ENCODE measurements at regions not wholly inside any gene's neighbourhood (a gene's known extent, or its start where the extent isn't known, plus 50 kb on each side); places are given as distances from the start of the nearest gene placed in this dataset.

DNA sequence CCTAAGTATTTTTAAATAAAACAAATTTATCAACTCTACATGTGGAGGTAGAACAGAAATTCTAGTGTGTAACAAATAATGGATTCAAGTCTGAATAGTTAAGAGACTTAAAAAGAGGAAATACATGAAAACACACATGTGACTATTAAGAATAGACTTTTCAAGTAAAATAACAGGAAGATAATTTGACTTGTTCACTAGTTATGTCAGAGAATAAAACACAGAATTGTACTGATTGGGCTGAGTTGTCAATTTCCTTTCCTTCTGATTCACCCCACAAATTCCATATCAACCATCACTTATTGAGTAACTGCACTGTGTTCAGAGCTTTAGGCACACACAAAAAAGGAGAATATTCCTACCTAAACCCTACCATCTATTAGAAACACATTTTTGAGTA is 557.2 kb downstream of the TUSC7 start:
- DNase-seq, result no peak

GRCh38 chr3:117268318-117268717 is 558.7 kb downstream of the TUSC7 start:
- no peak for DNase-seq

GRCh38 chr3:117272274-117272673 is 562.7 kb downstream of the TUSC7 start:
- no peak for DNase-seq

GRCh38 chr3:117272876-117273523 is 563.4 kb downstream of the TUSC7 start:
- DNase-seq, result no peak

GRCh38 chr3:117277816-117278215 is 568.2 kb downstream of the TUSC7 start:
- DNase-seq, result no peak

DNA sequence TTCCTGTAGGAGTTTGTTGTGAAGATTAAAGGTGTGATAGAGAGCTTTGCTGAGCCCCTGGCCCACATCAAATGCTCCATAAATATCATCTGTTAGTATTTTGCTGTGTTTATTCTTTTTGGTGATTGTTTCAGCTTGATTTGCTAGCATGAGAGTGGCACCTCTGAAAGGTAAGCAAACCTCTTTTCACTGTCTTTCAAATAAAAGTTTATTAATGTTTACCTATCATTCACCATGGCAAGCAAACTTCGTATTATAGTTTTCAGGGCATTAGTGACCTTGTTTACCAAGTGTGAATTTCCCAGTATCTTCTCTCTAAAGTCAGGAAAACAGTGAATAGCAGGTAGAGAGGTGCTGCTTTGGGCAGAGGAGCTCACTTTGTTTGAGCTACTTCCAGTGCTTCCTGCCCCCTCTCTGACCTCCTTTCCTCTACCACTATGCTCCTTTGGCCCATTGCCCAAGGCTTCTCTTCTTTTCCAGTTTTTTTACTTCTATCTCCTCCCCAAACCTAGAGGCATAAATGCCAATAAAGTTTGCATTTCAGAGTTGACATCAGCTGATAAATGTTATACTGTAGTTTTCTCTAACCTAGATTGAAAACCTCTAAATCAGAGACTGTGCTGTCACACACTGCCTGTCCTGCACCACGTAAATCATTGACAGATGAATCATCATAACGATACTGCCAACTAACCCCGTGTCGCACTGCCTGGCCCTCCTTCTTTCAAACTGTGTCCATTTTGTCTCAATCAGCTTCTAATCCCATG is 569.0 kb downstream of the TUSC7 start:
- DNase-seq, result no peak

GRCh38 chr3:117281371-117281770 is 571.8 kb downstream of the TUSC7 start:
- DNase-seq, result no peak

GRCh38 chr3:117282566-117282965 is 573.0 kb downstream of the TUSC7 start:
- no peak for DNase-seq

GRCh38 chr3:117285737-117286136 is 576.2 kb downstream of the TUSC7 start:
- DNase-seq, result no peak

DNA sequence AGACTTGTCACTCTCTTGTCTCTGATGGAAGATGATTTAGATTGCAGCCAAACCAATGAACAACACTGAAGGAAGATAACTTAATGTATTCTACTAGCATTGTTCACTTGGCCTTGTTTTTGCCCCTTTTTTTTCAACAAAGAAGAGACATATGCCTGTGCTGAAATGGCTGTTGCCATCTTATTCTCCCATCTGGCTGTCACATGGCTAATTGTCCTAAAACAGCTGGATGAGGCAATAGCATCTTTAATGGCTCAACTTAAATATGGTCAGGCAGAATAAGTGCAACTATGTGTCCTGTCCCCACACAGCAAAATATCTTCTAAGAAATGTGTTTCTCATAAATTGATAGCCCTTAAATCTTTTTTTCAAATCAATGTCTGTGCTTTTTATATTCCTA is 576.9 kb downstream of the TUSC7 start:
- no peak for DNase-seq

GRCh38 chr3:117287602-117288001 is 578.0 kb downstream of the TUSC7 start:
- DNase-seq, result no peak

DNA sequence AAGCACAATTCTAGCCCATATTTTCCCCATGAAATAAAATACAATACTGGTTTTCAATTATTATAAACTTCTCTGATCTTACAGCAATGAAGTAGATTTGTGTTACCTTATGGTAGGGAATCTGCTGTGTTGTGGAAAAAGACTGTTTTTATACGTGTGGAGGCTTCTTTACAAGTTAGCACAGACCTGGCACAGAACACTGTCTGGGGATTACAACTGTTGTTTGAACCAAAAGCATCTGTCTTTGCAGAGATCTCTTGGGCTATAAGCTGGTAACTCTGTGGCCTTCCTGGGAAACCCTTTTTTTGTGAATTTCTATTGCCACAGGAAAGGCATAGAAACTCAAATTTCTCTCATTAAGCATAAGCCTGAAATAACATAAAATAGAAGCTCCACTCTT is 581.9 kb downstream of the TUSC7 start:
- DNase-seq, result no peak

DNA sequence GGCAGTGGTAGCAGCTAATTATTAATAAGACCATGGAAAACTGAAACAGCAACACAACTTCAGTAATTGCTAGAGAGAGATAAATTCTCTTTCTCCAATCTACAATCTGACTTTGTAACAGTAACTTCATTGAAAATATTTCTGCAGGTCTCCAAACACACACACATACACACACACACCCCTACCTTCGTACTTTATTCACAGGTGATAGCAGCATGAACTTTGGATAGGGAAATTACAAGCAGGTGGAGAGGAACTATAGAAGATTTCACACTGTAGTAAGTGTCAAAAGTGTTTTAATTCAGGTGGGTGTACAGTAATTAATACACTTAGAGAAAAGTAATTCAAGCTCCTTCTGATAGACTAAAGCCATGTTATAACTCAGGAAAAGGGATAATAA is 587.5 kb downstream of the TUSC7 start:
- no peak for DNase-seq

- no peak for DNase-seq
These were observed 588.0 kb downstream of the TUSC7 start for GRCh38 chr3:117297541-117297940.

- DNase-seq, result no peak
These were observed 588.7 kb downstream of the TUSC7 start for GRCh38 chr3:117298273-117298672.

GRCh38 chr3:117302428-117302827 is 592.8 kb downstream of the TUSC7 start:
- no peak for DNase-seq

GRCh38 chr3:117303443-117303842 is 593.9 kb downstream of the TUSC7 start:
- no peak for DNase-seq

GRCh38 chr3:117304681-117305080 is 595.1 kb downstream of the TUSC7 start:
- no peak for DNase-seq

- DNase-seq, result no peak
These were observed 596.1 kb downstream of the TUSC7 start for GRCh38 chr3:117305681-117306080.

DNA sequence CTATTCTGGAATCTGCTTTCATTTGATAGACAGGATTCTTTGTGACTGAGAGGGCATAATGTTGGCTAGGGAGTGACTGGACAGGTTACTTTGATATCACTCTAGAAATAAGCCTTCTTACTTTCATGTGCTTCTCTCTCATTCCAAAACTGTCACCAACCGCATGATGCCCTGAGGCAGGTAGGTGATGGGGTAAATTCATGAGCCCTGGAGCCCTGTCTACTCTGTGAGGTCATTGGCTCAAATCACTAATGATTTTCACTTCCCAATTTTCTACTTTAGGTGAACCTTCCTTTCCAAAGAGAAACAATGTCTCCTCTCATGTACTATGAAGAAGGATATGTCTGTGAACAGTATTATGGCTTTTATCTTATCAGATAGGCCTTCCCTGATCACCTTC is 596.7 kb downstream of the TUSC7 start:
- no peak for DNase-seq

DNA sequence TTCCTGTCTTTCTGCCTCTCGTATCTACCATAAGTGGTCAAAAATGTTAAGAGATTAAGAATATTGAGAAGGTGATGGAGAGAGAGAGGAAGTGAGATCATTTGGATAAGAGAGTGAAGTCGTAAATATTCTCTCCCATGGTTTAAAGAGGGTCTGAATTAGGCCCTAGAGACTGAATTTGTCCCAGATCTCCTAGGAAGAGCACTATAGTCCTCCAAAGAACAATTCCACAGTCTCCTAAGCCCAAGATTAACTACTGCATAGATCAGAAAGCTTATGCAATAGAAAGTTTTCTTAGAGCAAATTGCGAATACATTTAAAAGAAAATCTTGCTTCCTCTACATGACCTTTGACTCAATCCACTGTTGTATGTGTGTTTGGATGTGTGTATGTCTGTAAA is 598.8 kb downstream of the TUSC7 start:
- no peak for DNase-seq

- DNase-seq, result no peak
These were observed 599.2 kb downstream of the TUSC7 start for GRCh38 chr3:117308756-117309155.

GRCh38 chr3:117310536-117310935 is 601.0 kb downstream of the TUSC7 start:
- DNase-seq, result no peak

GRCh38 chr3:117314441-117315150 is 605.0 kb downstream of the TUSC7 start:
- DNase-seq, result no peak

Data from NCI-H2029 (cell line).